Trophoblast cell (in vitro differentiated cells and primary cell): ENCODE measurements at regions not wholly inside any gene's neighbourhood (a gene's known extent, or its start where the extent isn't known, plus 50 kb on each side); places are given as distances from the start of the nearest gene placed in this dataset.
"Not testable (repeated sequence)": the region's sequence is repeated elsewhere in the genome, so short reads cannot be mapped to it uniquely, and the experiment has no call there.

Experiments
- DNase-seq, 2 donors: peaks; one replicate each; pipeline ENCODE4 v3.0.0-alpha.2; 2016
- H2AFZ ChIP-seq: 2 replicates; pipeline ENCODE4 v1.6.1; 2013; ENCODE audit warnings: low read length, moderate library complexity, mild to moderate bottlenecking; ENCODE audit not compliant: insufficient read depth, poor library complexity
- H2AK5ac ChIP-seq: 2 replicates; pipeline ENCODE4 v1.6.1; 2013; ENCODE audit warnings: mild to moderate bottlenecking, low read length
- H2BK120ac ChIP-seq: 2 replicates; pipeline ENCODE4 v1.6.1; 2013; ENCODE audit warnings: low read length, mild to moderate bottlenecking, moderate library complexity; ENCODE audit not compliant: insufficient read depth, poor library complexity
- H2BK12ac ChIP-seq: 2 replicates; pipeline ENCODE4 v1.6.1; 2013; ENCODE audit warnings: mild to moderate bottlenecking, low read length, moderate library complexity
- H2BK5ac ChIP-seq: 2 replicates; pipeline ENCODE4 v1.6.1; 2013; ENCODE audit warnings: low read length, low read depth, moderate library complexity, mild to moderate bottlenecking; ENCODE audit not compliant: poor library complexity
- H3K14ac ChIP-seq: 2 replicates; pipeline ENCODE4 v1.6.1; 2013; ENCODE audit warnings: mild to moderate bottlenecking, low read length
- H3K18ac ChIP-seq: 2 replicates; pipeline ENCODE4 v1.6.1; 2013; ENCODE audit warnings: mild to moderate bottlenecking, low read length
- H3K23ac ChIP-seq: 2 replicates; pipeline ENCODE4 v1.6.1; 2013; ENCODE audit warnings: low read length
- H3K27ac ChIP-seq: 2 replicates; pipeline ENCODE4 v1.5.1; 2013; ENCODE audit warnings: low read depth, mild to moderate bottlenecking, inconsistent platforms, low read length, moderate library complexity
- H3K27me3 ChIP-seq: 2 replicates; pipeline ENCODE4 v1.6.1; 2013; ENCODE audit warnings: inconsistent platforms, mild to moderate bottlenecking, low read length, moderate library complexity; ENCODE audit not compliant: insufficient read depth
- H3K36me3 ChIP-seq, 2 experiments: 1 replicate in 1 of 2; 2 replicates in 1 of 2; pipeline ENCODE4 v1.6.1; 2013; ENCODE audit warnings: low read length in 2 of 2, mild to moderate bottlenecking in 2 of 2, moderate library complexity in 1 of 2; ENCODE audit not compliant: insufficient read depth in 2 of 2, control insufficient read depth in 1 of 2
- H3K4ac ChIP-seq: 2 replicates; pipeline ENCODE4 v1.6.1; 2013; ENCODE audit warnings: low read depth, mild to moderate bottlenecking, low read length, moderate library complexity
- H3K4me1 ChIP-seq, 2 experiments: 1 replicate in 1 of 2; 2 replicates in 1 of 2; pipeline ENCODE4 v1.6.1; 2013; ENCODE audit warnings: low read length in 2 of 2, mild to moderate bottlenecking in 2 of 2, moderate library complexity in 1 of 2; ENCODE audit not compliant: insufficient read depth in 2 of 2, control insufficient read depth in 1 of 2
- H3K4me2 ChIP-seq: 2 replicates; pipeline ENCODE4 v1.6.1; 2013; ENCODE audit warnings: inconsistent platforms, mild to moderate bottlenecking, low read length, moderate library complexity
- H3K4me3 ChIP-seq: 2 replicates; pipeline ENCODE4 v1.5.1; 2013; ENCODE audit warnings: mild to moderate bottlenecking, low read depth, low read length, inconsistent platforms
- H3K79me1 ChIP-seq: one replicate; pipeline ENCODE4 v1.6.1; 2013; ENCODE audit warnings: low read length
- H3K79me2 ChIP-seq: 2 replicates; pipeline ENCODE4 v1.6.1; 2013; ENCODE audit warnings: low read length, mild to moderate bottlenecking; ENCODE audit not compliant: control insufficient read depth, insufficient read depth, poor library complexity
- H3K9ac ChIP-seq: 2 replicates; pipeline ENCODE4 v1.6.1; 2013; ENCODE audit warnings: mild to moderate bottlenecking, low read length
- H3K9me3 ChIP-seq: 2 replicates; pipeline ENCODE4 v1.6.1; 2013; ENCODE audit warnings: low read depth, mild to moderate bottlenecking, control low read depth, inconsistent platforms, low read length; ENCODE audit not compliant: insufficient read depth
- H4K12ac ChIP-seq: 2 replicates; pipeline ENCODE4 v1.6.1; 2013; ENCODE audit warnings: low read depth, mild to moderate bottlenecking, low read length, moderate library complexity
- H4K8ac ChIP-seq: 2 replicates; pipeline ENCODE4 v1.6.1; 2013; ENCODE audit warnings: low read depth, mild to moderate bottlenecking, low read length, moderate library complexity
- H4K91ac ChIP-seq: one replicate; pipeline ENCODE4 v1.6.1; 2013; ENCODE audit warnings: low read depth, mild to moderate bottlenecking, low read length, moderate library complexity
- WGBS: extraction: QIAGEN DNeasy Blood & Tissue Kit; methylation state at CpG from one replicate; pipeline ENCODE4 v1.1.7; 2013; ENCODE audit warnings: missing lambda C conversion rate; ENCODE audit not compliant: insufficient read length, insufficient coverage; ENCODE audit errors: extremely low coverage; 5-methylcytosine and 5-hydroxymethylcytosine counted together

- no peak overlapping the region for H3K4me2 ChIP-seq
- no peak overlapping the region for H3K27ac ChIP-seq
- H3K4ac ChIP-seq = no peak overlapping the region
- H3K4me3 ChIP-seq = no peak overlapping the region
- H2BK12ac ChIP-seq = no peak overlapping the region
- no peak overlapping the region for H2AK5ac ChIP-seq
- H3K36me3 ChIP-seq = no peaks in the 10 kb centered on the region
- no peak overlapping the region for H3K14ac ChIP-seq
- peaks cover 5% of the 10 kb centered on the region for H3K9me3 ChIP-seq
- no peak overlapping the region for H2BK120ac ChIP-seq
- H2AFZ ChIP-seq = no peak overlapping the region
- no peak overlapping the region for H2BK5ac ChIP-seq
- H4K12ac ChIP-seq = no peak overlapping the region
- no peak overlapping the region for H3K18ac ChIP-seq
- H3K23ac ChIP-seq = no peak overlapping the region
- no peak overlapping the region for H3K9ac ChIP-seq
- no peak overlapping the region for H4K8ac ChIP-seq
- WGBS = 100% methylated on average over 7 of the region's 12 CpGs
- no peaks in the 10 kb centered on the region for H3K27me3 ChIP-seq
- no peak for DNase-seq
- no peaks in the 10 kb centered on the region for H3K79me2 ChIP-seq
- H3K79me1 ChIP-seq = no peaks in the 10 kb centered on the region
- H4K91ac ChIP-seq = no peak overlapping the region
- no peaks in the 10 kb centered on the region for H3K4me1 ChIP-seq
These were observed 1141.8 kb downstream of the RPIA start for GRCh38 chr2:89833116-89833779.

GRCh38 chr2:89833780-89834117 is 1142.3 kb downstream of the RPIA start:
- Histone ChIP-seq H3K4me1 (no peaks in the 10 kb centered on the region), H3K79me2 (no peaks in the 10 kb centered on the region), H3K79me1 (no peaks in the 10 kb centered on the region)

GRCh38 chr2:89834306-89834705 is 1142.8 kb downstream of the RPIA start:
- H3K4ac ChIP-seq = no peak overlapping the region
- H4K12ac ChIP-seq = no peak overlapping the region
- no peak overlapping the region for H2AFZ ChIP-seq
- no peaks in the 10 kb centered on the region for H3K4me1 ChIP-seq
- H3K27ac ChIP-seq = no peak overlapping the region
- H3K79me1 ChIP-seq = no peaks in the 10 kb centered on the region
- no peaks in the 10 kb centered on the region for H3K79me2 ChIP-seq
- no peaks in the 10 kb centered on the region for H3K36me3 ChIP-seq
- no peaks in the 10 kb centered on the region for H3K27me3 ChIP-seq
- no peak overlapping the region for H4K91ac ChIP-seq
- H3K18ac ChIP-seq = no peak overlapping the region
- no peak overlapping the region for H2BK5ac ChIP-seq
- no peak overlapping the region for H3K4me3 ChIP-seq
- H2AK5ac ChIP-seq = no peak overlapping the region
- no peak overlapping the region for H2BK12ac ChIP-seq
- no peak overlapping the region for H3K4me2 ChIP-seq
- no peak for DNase-seq
- H2BK120ac ChIP-seq = no peak overlapping the region
- WGBS = over 99% methylated on average over 5 of the region's 7 CpGs
- H3K14ac ChIP-seq = no peak overlapping the region
- no peak overlapping the region for H4K8ac ChIP-seq
- H3K23ac ChIP-seq = no peak overlapping the region
- peaks cover 5% of the 10 kb centered on the region for H3K9me3 ChIP-seq
- no peak overlapping the region for H3K9ac ChIP-seq

More at GRCh38 chr2:89833780-89834117, 1142.3 kb downstream of the RPIA start:
- Histone ChIP-seq H2BK12ac (no peak overlapping the region), H3K4me2 (no peak overlapping the region), H3K14ac (no peak overlapping the region), H3K27ac (no peak overlapping the region), H3K4ac (no peak overlapping the region), H3K36me3 (no peaks in the 10 kb centered on the region), H3K18ac (no peak overlapping the region), H3K23ac (no peak overlapping the region), H4K91ac (no peak overlapping the region), H3K9me3 (peaks cover 5% of the 10 kb centered on the region), H2AFZ (no peak overlapping the region), H2AK5ac (no peak overlapping the region), H4K8ac (no peak overlapping the region), H3K27me3 (no peaks in the 10 kb centered on the region), H4K12ac (no peak overlapping the region), H3K9ac (no peak overlapping the region), H2BK5ac (no peak overlapping the region), H2BK120ac (no peak overlapping the region), H3K4me3 (no peak overlapping the region)
- DNase-seq = no peak
- 98% methylated on average over 3 of the region's 4 CpGs for WGBS

- H3K14ac ChIP-seq, H3K79me2 ChIP-seq, H3K79me1 ChIP-seq, H2BK5ac ChIP-seq, H3K4me2 ChIP-seq, H3K27ac ChIP-seq, H3K23ac ChIP-seq, H3K27me3 ChIP-seq, H4K8ac ChIP-seq, H3K4me3 ChIP-seq, H4K91ac ChIP-seq, H3K4me1 ChIP-seq, H2BK12ac ChIP-seq, H3K4ac ChIP-seq, H2AK5ac ChIP-seq, H3K36me3 ChIP-seq, H2BK120ac ChIP-seq, H4K12ac ChIP-seq, H3K9me3 ChIP-seq, H2AFZ ChIP-seq, H3K18ac ChIP-seq, H3K9ac ChIP-seq: not testable (repeated sequence)
- DNase-seq = peak in 1 of 2 donors; percentile 40
- WGBS = 100% methylated on average over 3 of the region's 6 CpGs
These were observed 1144.9 kb downstream of the RPIA start for GRCh38 chr2:89836326-89836725.
